Hepatic stellate cell (primary cell): ENCODE measurements at regions not wholly inside any gene's neighbourhood (a gene's known extent, or its start where the extent isn't known, plus 50 kb on each side); places are given as distances from the start of the nearest gene placed in this dataset.

ENCODE experiments used
- DNase-seq: peaks from one replicate; pipeline ENCODE4 v3.0.0; 2011; ENCODE audit warnings: low spot score

GRCh38 chr7:25812086-25812850, 339.7 kb upstream of the NFE2L3 start:
- no peak for DNase-seq

DNA sequence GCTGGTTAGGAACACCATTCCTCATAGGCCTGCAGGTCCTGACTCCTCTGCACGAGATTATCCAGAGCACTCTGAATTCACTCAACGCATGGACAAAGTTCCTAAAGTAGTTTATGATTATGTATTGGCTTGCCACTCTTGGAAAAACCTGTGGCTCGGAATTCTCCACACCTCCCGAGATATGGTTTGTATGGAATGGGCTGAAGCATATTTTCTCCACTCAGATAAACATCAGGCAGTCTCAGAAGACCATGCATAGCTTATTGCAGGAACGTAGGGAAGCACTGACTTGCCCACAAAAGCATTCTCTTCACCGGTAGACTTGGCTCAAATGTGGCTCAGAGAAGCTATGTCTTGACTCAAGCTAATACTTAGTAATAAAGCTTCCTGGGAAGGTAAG, 338.6 kb upstream of the NFE2L3 start:
- no peak for DNase-seq

GRCh38 chr7:25815711-25816110, 336.3 kb upstream of the NFE2L3 start:
- DNase-seq: no peak

DNA sequence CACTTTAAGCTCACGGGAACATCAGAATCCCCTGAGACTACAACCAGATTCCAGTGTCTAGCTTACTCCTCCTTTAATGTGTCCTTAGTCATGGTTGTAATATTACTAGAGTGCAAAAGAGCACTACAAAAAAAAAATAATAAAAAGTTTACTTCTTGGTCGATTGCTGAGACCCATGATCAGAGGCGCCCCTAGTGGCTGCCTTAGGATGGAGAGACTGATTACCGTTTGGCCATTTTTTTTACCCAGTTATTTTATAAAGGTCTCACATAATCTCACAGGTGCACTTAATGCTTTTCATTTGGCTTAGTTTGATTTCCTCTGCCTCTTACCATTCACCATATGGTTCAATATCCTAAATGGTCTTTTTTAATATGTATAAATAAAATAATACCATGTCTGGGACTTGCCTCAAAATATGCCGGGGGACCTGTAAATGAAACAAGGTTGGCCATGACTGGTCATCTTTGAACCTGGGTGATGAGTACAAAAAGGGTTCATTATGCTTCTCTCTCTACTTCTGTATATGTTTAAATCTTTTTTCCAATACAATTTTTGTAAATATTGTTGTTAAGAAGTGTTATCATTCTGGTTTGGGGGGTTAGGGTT, 331.5 kb upstream of the NFE2L3 start:
- no peak for DNase-seq

GRCh38 chr7:25821225-25821624, 330.8 kb upstream of the NFE2L3 start:
- no peak for DNase-seq

DNA sequence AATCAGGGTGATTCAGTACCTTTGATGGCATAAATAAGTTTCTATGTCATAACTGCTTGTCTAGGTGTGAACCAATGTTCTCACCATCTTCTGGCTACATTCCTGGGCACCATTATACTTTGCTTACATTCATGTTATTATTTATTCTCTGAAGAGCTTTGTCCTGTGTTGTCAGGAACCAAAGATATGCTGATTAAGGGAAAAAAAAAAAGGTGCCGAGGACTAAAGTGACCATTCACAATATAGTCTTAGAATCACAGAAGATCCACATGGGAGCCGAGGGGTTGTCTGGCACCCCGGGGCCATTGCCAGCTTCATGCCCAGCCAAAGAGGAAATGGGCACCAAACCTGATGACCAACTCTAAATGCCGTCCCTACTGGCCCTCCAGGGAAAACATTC, 329.2 kb upstream of the NFE2L3 start:
- DNase-seq: no peak

GRCh38 chr7:25823571-25823970, 328.4 kb upstream of the NFE2L3 start:
- no peak for DNase-seq

- no peak for DNase-seq
Observed at GRCh38 chr7:25828468-25828867, 323.5 kb upstream of the NFE2L3 start.

DNA sequence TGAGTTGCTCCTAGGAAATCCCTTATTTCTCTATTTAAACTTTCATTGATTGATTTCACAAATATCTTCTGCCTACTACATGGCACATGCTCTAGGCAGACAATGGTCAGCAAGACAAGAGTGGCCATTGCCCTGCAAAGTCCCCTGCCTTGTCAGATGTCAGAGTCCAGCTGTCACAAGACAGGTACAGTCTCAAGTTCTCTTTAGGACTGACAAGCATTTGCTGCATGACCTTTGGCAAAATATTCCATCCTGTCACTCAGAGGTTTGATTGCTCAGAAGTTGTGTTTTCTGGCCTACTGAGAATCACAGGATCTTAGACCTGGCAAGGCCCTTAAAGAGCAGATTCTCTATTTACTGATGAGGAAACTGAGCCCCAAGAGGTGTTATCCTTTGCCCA, 322.3 kb upstream of the NFE2L3 start:
- no peak for DNase-seq

DNA sequence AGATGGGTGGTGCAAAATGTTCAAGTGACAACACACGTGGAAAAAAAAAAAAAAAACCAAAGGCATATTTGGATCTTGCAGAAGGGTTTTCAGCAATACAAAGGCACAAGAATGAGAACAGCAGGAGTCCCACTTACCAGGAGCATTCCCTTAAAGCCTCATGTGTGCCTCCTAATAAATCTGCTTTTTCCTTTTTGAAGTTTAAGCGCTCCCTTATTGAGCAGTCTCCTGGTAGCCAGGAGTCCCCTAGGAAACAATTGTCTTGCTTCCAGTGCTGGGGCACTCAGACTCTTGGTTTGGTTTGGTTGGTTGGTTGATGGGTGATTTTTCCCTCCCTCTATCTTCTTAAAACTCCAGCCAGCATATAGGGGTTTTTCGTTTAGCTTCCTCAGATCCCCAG, 321.8 kb upstream of the NFE2L3 start:
- no peak for DNase-seq

DNA sequence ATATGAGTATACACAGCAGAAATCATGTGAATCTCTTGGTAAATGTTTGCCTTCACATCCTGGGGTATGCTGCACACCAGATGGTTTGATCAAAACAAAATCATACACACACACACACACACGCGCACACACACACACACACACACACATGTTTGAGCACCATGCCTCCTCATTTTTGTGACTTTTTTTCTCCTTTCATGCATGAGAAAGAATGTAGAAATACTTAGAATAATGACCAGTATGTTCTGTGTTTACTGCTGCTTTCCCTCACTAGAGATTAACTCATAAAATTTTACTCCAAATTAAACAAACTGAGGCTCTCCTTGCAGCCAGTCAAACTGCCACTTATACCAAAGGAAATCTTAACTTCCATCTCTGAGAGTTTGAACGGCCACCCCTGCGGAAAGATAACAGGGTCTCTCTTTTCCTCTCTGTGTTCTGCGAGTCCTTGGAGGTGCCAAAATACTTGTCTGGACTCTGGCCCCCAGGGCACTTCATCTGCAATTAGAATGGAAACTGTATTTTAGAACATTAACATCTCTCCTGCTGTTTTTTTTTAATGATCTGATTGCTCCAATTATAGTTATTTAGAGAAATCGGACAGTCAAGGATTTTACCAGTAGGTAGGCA, 320.8 kb upstream of the NFE2L3 start:
- no peak for DNase-seq

DNA sequence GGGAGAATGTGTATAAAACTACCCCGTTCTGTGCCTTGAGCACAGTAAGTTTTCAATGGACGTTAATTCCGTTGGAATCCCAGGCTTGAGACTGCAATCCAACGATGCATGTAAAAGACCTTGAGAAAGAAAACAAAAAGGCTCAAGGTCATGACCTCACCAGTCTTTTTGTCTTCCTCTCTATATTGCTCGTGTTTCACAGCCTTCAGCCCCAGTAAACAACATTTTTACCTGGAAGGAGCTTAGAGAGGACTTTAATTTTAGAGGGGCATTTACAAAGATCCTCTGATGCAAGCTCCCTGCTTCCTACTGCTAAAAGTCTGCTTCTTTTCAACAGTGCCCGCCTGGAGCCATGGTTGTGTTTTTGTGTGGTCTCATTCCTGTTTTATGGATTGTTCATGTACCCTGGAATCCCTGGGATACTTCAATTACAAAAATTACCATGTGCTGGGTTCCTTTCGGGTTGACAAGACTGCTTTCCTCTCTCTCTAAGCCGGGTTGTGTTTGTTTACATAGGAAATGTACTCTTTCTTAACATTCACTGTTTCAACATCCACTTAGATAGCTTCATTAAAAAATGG, 320.1 kb upstream of the NFE2L3 start:
- DNase-seq: no peak

GRCh38 chr7:25832456-25832855, 319.5 kb upstream of the NFE2L3 start:
- no peak for DNase-seq

DNA sequence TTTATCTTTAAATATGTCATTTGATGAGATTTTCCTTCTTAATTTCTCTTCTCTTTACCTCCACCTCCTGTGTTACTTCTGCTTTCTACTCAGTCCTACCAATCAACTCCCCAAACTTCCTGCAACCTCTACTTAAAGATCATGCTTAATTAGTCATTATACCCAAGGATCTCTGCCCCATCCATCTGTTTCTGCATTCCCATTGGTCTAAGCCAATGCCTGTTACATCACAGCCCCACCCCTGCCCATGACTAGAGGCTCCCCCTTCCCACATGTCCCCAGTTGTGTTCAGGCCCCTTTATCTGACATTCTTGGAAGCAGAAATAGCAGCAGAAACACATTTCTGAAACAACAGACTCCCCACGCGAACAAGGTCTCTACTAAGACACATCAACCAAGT, 319.1 kb upstream of the NFE2L3 start:
- DNase-seq: no peak

DNA sequence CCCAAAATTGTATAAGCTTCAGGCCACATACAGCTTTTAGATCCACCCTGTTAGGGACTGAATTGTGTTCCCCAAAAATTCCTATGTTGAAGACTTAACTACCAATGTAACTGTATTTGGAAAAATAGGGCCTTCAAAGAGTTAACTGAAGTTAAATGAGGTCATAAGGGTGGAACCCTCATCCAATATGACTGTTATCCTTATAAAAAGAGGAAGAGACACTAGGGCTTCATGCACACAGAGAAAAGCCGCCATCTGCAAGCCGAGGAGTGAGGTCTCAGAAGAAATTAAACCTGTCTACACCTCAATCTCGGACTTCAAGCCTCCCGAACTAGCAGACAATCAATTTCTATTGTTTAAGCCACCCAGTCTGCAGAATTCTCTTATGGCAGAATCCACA, 317.9 kb upstream of the NFE2L3 start:
- DNase-seq: no peak

DNA sequence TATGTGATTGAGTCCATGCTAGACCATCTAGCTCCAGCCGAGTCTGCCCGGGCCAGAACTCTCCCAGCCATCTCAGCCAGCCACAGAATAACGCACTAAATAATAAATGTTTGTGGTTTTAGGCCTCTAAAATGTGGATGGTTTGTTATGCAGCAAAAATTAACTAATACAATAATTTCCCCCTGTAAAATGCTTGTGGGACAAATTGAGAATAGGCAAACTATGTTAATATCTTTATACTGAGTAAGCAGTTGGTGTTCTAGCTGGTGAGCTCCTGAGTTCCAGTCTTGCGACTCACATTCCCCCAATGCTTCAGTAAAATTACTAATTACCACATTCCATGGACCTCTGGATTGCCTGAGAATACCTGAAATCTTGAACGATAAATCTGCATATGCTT, 316.8 kb upstream of the NFE2L3 start:
- no peak for DNase-seq

DNA sequence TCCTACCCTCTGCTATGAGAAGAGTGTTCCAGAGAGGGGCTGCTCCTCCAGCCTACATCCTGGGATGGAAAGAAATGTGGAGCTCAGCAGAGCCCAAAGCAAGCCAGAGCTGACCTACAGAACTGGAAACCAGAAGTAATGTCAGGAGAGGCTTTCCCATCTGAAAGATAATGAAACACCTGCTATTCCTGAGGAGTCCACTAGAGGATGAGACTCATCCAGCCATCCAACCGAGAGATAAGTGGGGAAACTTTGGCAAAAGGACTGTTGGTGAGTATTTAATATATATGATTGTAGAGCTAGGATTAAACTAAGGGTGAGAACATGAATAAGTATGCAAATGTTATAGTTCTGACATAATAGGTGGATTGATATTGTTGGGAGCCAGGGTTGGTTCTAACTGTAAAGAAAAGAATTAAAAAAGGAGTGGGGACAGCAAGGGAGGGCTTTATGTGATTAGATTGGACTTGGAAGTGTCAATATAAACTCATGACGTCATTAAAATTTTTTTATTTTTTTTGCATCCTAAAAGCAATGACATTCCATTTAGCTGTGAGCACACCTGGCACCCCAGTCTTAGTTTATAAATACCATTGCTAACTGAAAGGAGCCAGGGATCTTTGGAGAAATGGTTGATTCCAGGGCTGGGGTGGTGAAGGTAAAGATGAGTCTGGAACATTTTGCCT, 312.8 kb upstream of the NFE2L3 start:
- DNase-seq: no peak

- no peak for DNase-seq
Observed at GRCh38 chr7:25840209-25840792, 311.7 kb upstream of the NFE2L3 start.

- no peak for DNase-seq
Observed at GRCh38 chr7:25841575-25841974, 310.4 kb upstream of the NFE2L3 start.

DNA sequence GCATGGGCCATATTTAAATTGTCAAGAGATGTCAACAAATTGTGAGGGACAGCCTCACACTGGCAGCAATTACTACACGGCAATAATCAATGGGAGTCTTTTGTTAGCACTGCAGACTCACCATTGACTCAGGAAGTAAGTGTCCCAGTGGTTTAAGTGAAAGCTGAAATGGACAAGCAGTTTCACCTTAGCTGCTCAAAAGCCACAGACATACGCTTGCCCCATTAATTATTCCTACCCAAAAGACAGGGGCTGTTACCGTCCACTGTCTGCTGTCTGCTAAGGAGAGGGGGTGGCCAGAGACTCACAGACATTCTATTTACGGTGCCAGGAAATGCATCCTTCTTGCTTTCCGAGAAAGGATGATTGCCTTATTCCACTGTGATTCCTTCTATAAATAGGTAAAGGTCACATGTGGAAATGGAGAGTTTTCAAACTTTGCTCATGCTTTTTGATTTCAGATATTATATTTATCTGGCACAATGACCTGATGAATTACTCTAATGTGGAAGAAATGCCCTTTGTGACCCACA, 309.7 kb upstream of the NFE2L3 start:
- no peak for DNase-seq

GRCh38 chr7:25843467-25843866, 308.5 kb upstream of the NFE2L3 start:
- DNase-seq: no peak
